ENCODE measurements at regions not wholly inside any gene's neighbourhood (a gene's known extent, or its start where the extent isn't known, plus 50 kb on each side); places are given as distances from the start of the nearest gene placed in this dataset.

DNA sequence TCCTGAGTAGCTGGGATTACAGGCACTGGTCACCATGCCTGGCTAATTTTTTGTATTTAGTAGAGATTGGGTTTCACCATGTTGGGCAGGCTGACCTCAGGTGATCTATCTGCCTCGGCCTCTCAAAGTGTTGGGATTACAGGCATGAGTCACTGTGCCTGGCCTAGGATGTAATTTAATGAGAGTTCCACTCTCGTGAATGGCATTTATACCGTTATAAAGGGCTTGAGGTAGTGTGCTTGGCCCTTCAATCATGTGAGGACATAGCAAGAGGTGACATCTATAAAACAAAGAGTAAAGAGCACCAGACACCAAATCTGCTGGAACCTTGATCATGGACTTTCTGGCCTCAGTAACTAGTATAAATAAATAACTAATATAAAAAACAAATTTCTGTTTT is 93.5 kb upstream of the PPP1R9A start:
- no peak for DNase-seq

- no peak for DNase-seq
Observed at GRCh38 chr7:94823947-94824346, 83.4 kb upstream of the PPP1R9A start.

- no peak for DNase-seq
Observed at GRCh38 chr7:94829987-94830386, 77.4 kb upstream of the PPP1R9A start.

DNA sequence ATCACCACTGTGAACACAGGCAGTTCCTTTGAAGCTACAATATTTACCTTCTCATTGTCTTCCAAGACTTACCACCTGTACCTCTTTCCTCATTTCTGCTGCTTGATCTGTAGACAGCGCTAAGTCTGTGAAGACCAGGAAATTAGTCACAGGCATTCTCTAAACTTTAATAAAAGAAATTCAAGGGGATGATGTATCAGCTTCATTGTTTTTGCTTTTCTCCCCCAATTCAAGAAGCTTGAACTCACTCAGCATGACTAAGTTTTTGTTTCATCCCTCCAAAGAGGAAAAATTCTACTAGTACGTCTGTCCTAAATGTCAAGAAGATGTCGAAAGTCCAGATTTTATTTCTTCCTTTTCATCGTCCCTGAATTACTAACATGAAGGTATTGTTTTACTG is 75.3 kb upstream of the PPP1R9A start:
- DNase-seq: no peak

GRCh38 chr7:94834359-94834758 is 73.0 kb upstream of the PPP1R9A start:
- no peak for DNase-seq

DNA sequence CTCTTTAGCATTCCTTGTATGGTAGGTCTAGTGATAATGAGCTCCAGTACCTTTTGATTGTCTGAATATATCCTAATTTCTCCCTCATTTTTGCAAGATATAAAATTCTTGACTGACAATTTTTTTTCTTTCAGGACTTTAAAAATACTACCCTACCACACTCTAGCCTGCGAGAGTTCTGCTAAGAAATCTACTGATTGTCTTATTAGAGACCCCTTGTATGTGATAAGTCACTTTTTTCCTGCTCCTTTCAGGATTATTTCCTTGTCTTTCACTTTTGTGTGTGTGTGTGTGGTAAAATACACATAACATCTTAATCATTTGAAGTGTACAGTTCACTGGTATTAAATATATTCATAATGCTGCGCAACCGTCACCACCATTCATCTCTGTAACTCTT is 68.7 kb upstream of the PPP1R9A start:
- DNase-seq: no peak

DNA sequence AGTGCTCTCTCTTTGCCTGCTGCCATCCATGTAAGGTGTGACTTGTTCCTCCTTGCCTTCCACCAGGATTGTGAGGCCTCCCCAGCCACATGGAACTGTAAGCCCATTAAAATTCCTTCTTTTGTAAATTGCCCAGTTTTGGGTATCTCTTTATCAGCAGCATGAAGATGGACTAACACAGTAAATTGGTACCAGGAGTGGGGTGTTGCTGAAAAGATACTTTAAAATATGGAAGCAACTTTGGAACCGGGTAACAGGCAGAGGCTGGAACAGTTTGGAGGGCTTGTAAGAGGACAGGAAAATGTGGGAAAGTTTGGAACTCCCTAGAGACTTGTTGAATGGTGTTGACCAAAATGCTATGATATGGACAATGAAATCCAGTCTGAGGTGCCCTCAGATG is 63.8 kb upstream of the PPP1R9A start:
- no peak for DNase-seq

DNA sequence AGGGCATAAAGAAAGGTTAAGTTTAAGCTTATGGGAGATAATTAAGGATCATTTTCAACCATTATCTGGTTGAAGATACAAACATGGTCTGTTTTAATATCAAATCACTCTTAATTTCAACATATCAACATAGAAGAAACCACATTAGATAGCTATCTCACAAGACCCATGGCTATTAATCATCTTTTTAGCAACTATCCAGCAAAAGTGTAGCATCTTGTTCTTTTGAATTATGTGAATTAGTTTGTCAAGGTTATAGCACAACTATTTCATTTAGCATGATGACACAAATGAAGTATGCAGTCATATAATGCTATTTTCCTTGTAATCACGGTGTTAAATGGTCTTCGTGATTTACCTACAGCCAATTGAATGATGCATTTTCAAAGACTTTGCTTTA is 58.9 kb upstream of the PPP1R9A start:
- DNase-seq: no peak

DNA sequence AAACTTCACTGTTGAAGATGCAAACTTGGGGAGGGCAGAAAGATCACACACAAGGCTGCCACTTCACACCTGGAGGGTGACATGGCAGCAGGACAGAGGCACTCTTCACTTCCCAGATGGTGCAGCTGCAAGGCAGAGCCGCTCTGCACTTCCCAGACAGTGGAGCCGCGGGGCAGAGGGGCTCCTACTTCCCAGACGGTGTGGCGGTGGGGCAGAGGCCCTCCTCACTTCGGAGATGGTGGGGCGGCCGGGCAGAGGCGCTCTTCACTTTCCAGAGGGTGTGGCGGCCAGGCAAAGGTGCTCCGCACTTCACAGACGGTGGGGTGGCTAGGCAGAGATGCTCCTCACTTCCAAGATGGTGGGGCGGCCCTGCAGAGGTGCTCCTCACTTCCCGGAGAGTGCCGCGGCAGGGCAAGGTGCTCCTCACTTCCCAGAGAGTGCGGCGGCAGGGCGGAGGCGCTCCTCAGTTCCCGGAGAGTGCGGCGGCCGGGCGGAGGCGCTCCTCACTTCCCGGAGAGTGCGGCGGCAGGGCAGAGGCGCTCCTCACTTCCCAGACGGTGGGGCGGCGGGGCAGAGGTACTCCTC is 58.3 kb upstream of the PPP1R9A start:
- no peak for DNase-seq

DNA sequence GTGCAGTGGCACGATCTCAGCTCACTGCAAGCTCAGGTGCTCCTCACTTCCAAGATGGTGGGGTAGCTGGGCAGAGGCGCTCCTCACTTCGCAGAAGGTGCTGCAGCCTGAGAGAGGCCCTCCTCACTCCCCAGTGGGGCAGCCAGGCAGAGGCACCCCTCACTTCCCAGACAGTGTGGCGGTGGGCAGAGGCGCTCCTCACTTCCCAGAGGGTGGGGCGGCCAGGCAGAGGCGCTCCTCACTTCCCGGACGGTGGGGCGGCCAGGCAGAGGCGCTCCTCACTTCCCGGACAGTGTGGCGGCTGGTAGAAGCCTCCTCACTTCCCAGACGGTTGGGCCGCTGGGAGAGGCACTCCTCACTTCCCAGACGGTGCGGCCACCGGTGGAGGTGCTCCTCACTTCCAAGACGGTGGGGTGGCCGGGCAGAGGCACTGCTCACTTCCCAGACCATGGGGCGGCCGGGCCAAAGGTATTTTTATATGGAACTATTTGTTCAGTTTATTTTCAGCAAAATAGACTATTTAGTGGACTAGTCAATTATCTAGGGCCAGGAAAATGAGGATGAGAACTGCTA is 57.7 kb upstream of the PPP1R9A start:
- DNase-seq: no peak

DNA sequence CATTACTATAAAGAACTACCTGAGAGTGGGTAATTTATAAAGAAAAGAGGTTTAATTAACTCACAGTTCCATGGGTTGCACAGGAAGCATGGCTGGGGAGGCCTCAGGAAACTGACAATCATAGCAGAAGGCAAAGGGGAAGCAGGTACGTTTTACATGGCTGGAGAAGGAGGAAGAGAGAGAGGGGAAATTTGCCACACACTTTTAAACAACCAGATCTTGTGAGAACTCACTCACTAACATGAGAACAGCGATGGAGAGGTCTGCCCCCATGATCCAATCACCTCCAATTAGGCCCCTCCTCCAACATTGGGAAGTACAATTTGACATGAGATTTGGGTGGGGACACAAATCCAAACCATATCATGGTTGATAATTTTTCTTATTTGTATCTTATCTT is 51.8 kb upstream of the PPP1R9A start:
- DNase-seq: no peak

- DNase-seq: no peak
Observed at GRCh38 chr7:94856643-94857042, 50.8 kb upstream of the PPP1R9A start.

All from eye (tissue), 1 donor.